ENCODE measurements at regions not wholly inside any gene's neighbourhood (a gene's known extent, or its start where the extent isn't known, plus 50 kb on each side); places are given as distances from the start of the nearest gene placed in this dataset.

- Histone ChIP-seq H3K27ac (peak overlapping the region in 2 of 8 donors; percentile 13 to 64), H3K4me3 (no peak overlapping the region), H3K9me3 (no peaks in the 10 kb centered on the region), H3K27me3 (replicated peaks in 1 of 7) (no peaks in the 10 kb centered on the region), H3K36me3 (no peaks in the 10 kb centered on the region), H3K4me1 (peaks cover 0 to 45% (median 22%) of the 10 kb centered on the region in 6 donors)
- TF ChIP-seq POLR2AphosphoS5 (IDR thresholded peaks at IDR 0.05) (no peak), CTCF (IDR thresholded peaks at IDR 0.05 in 8 of 11, conservative IDR thresholded peaks at IDR 0.05 in 3 of 11) (no peak), POLR2A (IDR thresholded peaks at IDR 0.05) (no peak)
- intact Hi-C loops (cut with DNase I; ENCODE audit: low total_unique reads), result no loop called here
- WGBS, 5 donors, result 66 to 87% (median 78%) methylated on average over 10 of the region's 10 CpGs
- no peak for DNase-seq
Measured at GRCh38 chr10:3893901-3894563, 109.0 kb upstream of the KLF6 start.

- intact Hi-C loops (cut with DNase I; ENCODE audit: low total_unique reads), result no loop called here
Measured at GRCh38 chr10:3892440-3893425, 107.7 kb upstream of the KLF6 start.

GRCh38 chr10:3891396-3891795, 106.4 kb upstream of the KLF6 start:
- TF ChIP-seq POLR2A (IDR thresholded peaks at IDR 0.05) (no peak), POLR2AphosphoS5 (IDR thresholded peaks at IDR 0.05) (no peak), CTCF (IDR thresholded peaks at IDR 0.05 in 8 of 11, conservative IDR thresholded peaks at IDR 0.05 in 3 of 11) (no peak)
- no peak overlapping the region for H3K4me3 ChIP-seq
- no peaks in the 10 kb centered on the region for H3K36me3 ChIP-seq
- H3K27ac ChIP-seq, result peak overlapping the region in 3 of 8 donors; percentile 4 to 77 (median 64)
- WGBS, 5 donors, result 80 to 93% (median 86%) methylated on average over 3 of the region's 3 CpGs
- H3K4me1 ChIP-seq, result peaks cover 9 to 67% (median 38%) of the 10 kb centered on the region in 6 donors
- H3K9me3 ChIP-seq, result no peaks in the 10 kb centered on the region
- no peaks in the 10 kb centered on the region for H3K27me3 ChIP-seq (replicated peaks in 1 of 7)
- no peak for DNase-seq
- intact Hi-C loops (cut with DNase I; ENCODE audit: low total_unique reads), result no loop called here

More at GRCh38 chr10:3892440-3893425, 107.7 kb upstream of the KLF6 start:
- TF ChIP-seq POLR2A (IDR thresholded peaks at IDR 0.05) (no peak), POLR2AphosphoS5 (IDR thresholded peaks at IDR 0.05) (no peak), CTCF (IDR thresholded peaks at IDR 0.05 in 8 of 11, conservative IDR thresholded peaks at IDR 0.05 in 3 of 11) (no peak)
- peak overlapping the region in 6 of 8 donors; percentile 16 to 77 (median 42) for H3K27ac ChIP-seq
- 43 to 68% (median 48%) methylated on average over 9 of the region's 9 CpGs for WGBS, 5 donors
- no peaks in the 10 kb centered on the region for H3K36me3 ChIP-seq
- peaks cover under 1 to 54% (median 28%) of the 10 kb centered on the region in 6 donors for H3K4me1 ChIP-seq
- H3K9me3 ChIP-seq, result no peaks in the 10 kb centered on the region
- DNase-seq, result no peak
- no peaks in the 10 kb centered on the region for H3K27me3 ChIP-seq (replicated peaks in 1 of 7)
- no peak overlapping the region for H3K4me3 ChIP-seq
